NCI-H2029 treated with DMSO at 0.1 percent for 48 hours (cell line): ENCODE measurements at regions not wholly inside any gene's neighbourhood (a gene's known extent, or its start where the extent isn't known, plus 50 kb on each side); places are given as distances from the start of the nearest gene placed in this dataset.
"Not testable (repeated sequence)": the region's sequence is repeated elsewhere in the genome, so short reads cannot be mapped to it uniquely, and the experiment has no call there.

Experiments used
- DNase-seq: peaks from one replicate; lab custom pipeline; 2025; lab: John Stamatoyannopoulos, UW

GRCh38 chr19:20482721-20483120, 82.9 kb downstream of the ZNF737 start:
- no peak for DNase-seq

GRCh38 chr19:20481736-20482135, 83.8 kb downstream of the ZNF737 start:
- DNase-seq = no peak

- no peak for DNase-seq
Measured at GRCh38 chr19:20479483-20479882, 86.1 kb downstream of the ZNF737 start.

GRCh38 chr19:20478936-20479335, 86.6 kb downstream of the ZNF737 start:
- DNase-seq = no peak

- DNase-seq = no peak
Measured at GRCh38 chr19:20472854-20473253, 92.7 kb downstream of the ZNF737 start.

- DNase-seq = no peak
Measured at GRCh38 chr19:20471431-20471830, 94.2 kb downstream of the ZNF737 start.

GRCh38 chr19:20470345-20471135, 95.0 kb downstream of the ZNF737 start:
- peak; percentile 20 for DNase-seq

- not testable (repeated sequence) for DNase-seq
Measured at GRCh38 chr19:20466638-20466990, 99.0 kb downstream of the ZNF737 start.

GRCh38 chr19:20465922-20466637, 99.5 kb downstream of the ZNF737 start:
- DNase-seq = not testable (repeated sequence)

GRCh38 chr19:20453425-20453935, 112.1 kb downstream of the ZNF737 start:
- DNase-seq = no peak

- no peak for DNase-seq
Measured at GRCh38 chr19:20444202-20444885, 121.2 kb downstream of the ZNF737 start.

- not testable (repeated sequence) for DNase-seq
Measured at GRCh38 chr19:20432266-20432842, 133.2 kb downstream of the ZNF737 start.

- no peak for DNase-seq
Measured at GRCh38 chr19:20431826-20432225, 133.8 kb downstream of the ZNF737 start.

- DNase-seq = peak; percentile 10
Measured at GRCh38 chr19:20423381-20424197, 142.0 kb downstream of the ZNF737 start.

GRCh38 chr19:20422216-20423205, 143.1 kb downstream of the ZNF737 start:
- no peak for DNase-seq

- DNase-seq = no peak
Measured at GRCh38 chr19:20416661-20417060, 148.9 kb downstream of the ZNF737 start.

- DNase-seq = peak; percentile 21
Measured at GRCh38 chr19:20414120-20414519, 151.5 kb downstream of the ZNF737 start.

- no peak for DNase-seq
Measured at GRCh38 chr19:20413705-20414104, 151.9 kb downstream of the ZNF737 start.

- no peak for DNase-seq
Measured at GRCh38 chr19:20412846-20413245, 152.7 kb downstream of the ZNF737 start.

GRCh38 chr19:20397292-20397691, 168.3 kb downstream of the ZNF737 start:
- no peak for DNase-seq
